ENCODE measurements at regions not wholly inside any gene's neighbourhood (a gene's known extent, or its start where the extent isn't known, plus 50 kb on each side); places are given as distances from the start of the nearest gene placed in this dataset.
"Not testable (repeated sequence)": the region's sequence is repeated elsewhere in the genome, so short reads cannot be mapped to it uniquely, and the experiment has no call there.

DNA sequence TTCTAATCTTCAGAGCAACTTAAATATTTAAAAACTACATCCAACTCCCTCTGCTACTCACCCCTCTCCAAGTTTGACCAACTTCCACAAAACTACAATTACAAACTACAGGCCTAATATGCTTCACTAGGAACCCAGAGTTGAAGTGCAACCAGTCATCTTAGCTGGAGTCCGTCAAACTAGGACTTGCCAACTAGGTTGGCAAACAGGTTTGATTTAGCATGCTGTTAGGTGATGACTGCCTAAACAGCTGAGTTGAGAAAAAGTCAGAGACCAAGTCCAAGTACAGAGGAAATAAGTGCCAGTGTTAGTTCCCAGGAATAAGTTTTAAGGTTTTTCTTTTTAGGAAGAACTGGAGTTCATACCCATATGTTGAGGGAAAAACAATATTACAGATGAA is 1109.0 kb downstream of the TUSC7 start:
- no peak for DNase-seq

DNA sequence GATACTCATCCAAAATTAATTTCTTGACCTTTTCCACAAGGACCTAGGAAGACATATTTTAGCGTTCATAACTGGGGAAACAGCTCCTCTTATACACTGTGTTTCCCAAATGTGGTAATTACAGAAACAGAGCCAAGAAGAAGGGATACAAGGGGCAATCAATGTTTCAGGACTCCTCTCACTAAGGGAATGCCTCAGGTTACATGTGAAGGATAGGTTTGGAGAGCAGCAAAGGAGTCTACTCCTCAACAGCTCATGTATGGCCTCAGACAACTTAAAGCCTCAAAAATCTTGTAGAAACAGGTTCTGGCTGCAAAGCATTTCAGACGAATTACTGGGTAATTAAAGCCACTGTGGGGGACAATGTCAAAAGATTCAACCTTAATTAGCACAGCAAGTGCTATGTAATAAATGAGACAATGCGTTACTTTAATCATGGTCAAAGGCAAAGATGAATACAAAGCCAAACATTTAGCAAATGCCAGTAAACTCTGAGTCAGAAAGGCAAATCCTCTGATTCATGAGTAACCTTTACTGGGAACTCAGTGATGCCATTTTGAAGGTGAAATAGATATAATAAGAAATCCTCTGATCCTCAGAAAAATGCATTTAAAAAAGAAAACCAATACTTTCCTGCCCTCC is 1111.2 kb downstream of the TUSC7 start:
- no peak for DNase-seq

DNA sequence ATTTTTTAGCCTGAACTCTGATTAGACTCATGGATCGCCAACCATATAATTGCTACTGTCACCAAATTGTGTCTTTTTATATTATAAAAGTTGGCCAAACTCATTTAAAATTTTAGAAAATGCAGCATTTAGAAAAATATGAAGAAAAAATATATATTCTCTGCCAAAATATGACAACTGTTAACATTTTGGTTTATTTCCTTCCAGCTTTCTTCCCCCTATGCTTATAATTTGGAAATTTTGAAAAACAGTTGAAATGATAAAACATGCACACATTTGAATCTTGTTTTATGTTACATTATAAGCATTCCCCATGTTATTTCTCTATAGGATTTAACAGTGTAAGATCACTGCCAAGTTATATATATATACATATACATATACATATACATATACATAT is 1112.8 kb downstream of the TUSC7 start:
- DNase-seq: no peak

DNA sequence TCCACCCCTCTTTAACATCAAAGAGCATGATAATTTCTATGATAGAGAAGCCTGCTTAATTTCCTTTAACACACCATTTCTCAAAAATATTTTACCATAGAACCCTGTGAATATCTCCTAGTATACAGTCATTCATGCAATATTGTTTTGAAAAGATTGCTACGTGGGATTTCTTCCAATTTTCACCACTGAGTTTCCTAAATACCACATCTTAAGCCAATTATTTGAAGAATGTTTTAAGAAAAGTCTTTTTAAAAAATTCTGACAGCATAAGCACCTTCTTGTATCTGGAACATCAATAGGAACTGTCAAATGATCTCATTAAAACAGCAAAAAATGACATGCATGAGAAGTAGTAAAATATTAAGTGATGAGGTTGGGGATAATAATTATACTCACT is 1126.7 kb downstream of the TUSC7 start:
- no peak for DNase-seq

DNA sequence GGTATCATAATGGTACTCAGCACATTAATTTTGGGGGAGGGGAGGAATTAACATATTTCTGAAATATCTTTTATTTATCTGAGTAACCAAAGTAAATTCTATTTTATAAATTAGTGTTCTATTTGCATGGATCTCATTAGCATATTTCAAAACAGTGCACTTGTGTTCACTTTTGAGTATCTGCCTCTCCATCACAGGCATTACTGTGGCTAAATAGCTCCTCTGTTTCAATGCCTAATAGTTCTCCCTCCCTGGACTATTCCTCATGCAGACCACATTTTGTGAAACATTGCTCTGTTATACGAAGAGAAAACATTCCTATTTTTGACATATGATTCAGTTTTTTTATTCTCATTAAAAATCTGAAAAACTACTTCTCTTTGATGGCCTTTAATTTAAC is 1127.8 kb downstream of the TUSC7 start:
- DNase-seq: no peak

DNA sequence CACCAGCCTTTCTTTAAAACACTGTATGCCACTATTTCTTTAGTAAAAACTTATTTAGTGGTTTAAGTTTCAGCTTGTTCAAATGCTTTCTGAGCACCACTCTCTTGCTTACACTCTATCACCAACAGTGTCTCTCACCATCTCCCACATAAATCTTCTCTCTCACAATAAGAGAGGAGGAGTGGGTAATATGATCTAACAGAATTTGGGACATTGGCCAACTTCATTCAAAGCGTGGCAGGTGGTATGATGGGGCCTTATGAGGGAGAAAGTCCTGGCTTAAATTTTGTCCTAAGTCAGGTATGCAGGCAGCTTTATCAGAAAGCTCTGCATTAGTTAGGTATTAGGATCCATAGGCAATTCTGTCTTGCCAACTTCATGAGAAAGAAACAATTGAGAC is 1132.5 kb downstream of the TUSC7 start:
- no peak for DNase-seq

DNA sequence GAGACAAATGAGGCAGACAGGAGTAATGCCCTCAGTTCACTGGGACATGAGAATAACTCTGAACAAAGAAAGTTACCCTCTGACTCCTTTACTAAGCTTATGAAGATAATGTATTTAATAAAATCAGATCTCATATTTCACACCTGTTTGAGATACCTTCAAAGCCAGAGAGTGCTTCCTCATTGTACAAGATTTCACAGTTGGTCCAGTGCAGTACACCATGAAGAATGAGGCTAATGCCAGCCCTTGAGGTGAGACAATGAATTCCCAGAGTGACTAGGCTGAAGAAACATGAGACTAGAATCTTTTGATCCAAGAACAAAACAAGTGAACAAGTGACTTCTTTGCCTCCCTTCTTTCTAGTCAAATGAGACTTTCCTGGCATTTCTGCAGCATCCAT is 1133.8 kb downstream of the TUSC7 start:
- no peak for DNase-seq

DNA sequence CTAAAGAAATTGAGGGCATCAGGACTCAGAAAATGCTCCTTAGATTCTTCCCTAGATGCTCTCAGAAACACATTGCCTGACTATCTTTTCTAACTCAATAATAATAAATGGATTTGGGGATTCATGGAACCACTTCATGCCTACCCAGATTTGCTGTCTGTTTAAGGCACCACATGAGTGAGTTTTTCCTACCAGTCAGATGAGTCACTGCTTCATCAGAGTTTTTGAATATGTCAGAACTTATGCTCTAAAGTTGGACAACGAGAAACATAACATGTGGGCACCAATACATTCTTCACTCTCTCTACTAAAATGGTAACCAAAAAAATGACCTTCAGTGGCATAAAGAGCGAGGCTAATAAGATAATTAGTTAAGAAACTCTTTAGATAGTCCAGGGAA is 1135.1 kb downstream of the TUSC7 start:
- DNase-seq: no peak

DNA sequence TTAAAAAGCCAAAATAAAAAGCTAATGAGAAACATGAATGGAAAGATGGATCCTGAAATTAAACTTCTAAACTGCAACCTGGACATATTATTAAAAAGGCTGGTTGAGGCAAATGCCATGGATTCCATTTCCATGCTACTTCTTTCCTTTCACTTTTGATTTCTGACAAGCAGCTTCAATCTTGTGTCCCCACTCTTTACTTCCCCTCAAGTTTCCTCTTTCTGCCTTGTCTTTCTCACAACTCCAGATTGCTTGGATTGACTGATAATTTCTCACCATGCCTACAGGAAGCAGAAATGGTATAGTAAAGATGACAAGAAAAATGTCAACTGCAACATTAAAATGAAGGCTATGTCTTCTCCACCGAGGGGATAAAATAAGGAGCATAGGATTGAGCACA is 1136.7 kb downstream of the TUSC7 start:
- no peak for DNase-seq

DNA sequence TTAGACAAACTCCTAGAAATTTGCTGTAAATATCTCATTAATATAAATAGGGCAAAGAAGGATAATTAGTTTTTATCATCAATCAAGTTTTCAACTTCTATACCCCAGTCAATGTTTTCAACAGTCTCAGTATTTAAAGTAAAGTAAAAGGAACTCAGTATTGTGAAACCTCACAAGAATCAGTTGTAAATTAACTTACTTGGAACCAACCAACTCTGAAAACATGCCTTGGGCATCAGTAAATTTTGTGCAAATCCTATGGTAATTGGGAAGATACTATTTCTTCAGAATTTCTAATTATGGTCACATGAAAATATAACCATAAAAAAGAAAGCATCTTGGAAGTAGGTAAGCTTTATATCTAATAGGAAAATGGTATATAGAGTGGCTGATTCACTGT is 1139.0 kb downstream of the TUSC7 start:
- no peak for DNase-seq

DNA sequence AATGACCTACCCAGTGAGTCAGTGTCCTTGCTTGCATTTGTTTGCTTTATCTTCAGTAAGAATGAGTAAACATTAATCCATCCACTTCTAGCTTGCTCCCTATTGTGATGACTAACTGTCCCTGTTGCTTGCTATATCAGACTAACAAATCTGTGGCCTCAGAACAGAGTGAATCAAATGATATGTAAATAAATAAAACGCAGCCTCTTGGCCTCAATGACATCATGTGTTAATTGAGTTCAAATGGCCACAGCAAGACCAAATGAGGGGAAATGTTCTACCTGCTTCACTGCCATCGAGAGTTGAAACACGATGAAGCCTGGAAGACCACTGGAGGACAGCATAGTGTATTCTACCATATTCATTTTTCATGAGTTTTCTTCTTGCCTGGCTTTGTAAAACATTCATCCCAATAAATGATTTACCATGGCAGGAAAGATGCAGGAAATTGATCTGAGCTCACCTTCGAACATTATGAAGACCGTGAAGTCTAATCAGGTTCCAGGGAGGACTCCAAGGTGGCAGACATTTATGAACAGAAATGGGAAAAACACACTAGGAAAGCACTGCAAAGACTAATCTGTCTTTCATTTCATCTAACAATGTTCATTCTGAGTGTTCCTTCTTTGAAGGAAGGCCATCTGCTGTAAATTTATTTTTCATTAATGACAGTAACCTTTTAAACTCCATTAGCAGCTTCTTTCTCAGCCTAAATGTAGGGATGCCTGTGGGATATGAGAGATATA is 1144.5 kb downstream of the TUSC7 start:
- DNase-seq: peak in 1 of 3 donors; percentile 9

DNA sequence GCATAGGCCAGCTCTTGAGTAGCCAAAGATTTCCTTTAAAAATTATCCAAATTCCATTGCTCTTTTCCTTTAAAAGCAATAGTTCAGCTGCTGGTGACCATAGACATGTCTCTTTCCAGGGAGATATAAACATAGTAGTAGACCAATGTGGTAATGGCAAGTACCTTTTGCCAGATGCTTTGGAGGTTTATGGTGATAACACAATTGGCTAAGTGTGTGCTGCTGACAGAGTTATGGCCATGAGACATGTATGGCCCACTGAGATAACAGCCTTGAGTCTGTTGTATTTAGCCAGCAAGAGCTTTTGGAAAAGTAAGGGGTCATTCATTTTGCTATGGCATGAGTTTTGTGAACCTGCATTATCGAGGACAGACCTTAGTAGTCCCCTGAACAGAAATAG is 1146.8 kb downstream of the TUSC7 start:
- DNase-seq: peak in 1 of 3 donors; percentile 28

DNA sequence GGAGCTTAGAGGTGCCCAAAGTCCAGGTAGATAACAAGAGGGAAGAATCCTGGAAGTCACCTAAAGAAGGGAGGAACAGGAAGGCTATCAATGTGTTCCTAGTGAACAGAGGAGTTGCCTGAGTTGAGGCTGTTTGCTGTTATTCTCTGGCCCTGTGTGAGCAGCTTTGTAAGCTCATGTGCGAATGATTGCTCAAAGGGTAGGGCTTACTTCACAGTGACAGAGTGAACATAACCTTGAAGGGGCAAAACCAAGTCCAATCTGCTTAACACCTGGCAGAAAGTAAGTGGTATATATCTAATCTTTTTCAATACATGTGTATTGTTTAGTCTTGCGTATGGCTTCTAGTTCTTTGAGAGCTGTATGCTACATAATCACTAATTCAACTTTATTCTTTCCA is 1153.6 kb downstream of the TUSC7 start:
- DNase-seq: no peak

DNA sequence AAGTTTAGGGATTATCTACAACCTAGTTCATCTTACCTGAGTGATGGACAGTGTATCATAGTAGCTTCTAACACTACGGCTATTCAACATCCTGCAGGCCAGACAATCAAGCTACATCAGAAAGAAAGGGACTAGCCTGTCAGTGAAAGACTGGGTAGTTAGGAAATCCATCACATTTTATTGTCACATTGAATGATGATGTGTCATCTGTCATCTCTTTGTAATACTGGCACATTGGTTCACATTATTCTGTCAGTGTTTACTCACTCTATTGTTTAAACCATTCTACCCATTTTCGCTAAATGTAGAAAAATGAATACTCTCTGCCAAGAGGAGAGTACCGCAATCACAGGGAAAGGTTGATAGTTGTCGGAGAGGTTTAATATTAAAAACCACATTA is 1155.8 kb downstream of the TUSC7 start:
- DNase-seq: no peak

DNA sequence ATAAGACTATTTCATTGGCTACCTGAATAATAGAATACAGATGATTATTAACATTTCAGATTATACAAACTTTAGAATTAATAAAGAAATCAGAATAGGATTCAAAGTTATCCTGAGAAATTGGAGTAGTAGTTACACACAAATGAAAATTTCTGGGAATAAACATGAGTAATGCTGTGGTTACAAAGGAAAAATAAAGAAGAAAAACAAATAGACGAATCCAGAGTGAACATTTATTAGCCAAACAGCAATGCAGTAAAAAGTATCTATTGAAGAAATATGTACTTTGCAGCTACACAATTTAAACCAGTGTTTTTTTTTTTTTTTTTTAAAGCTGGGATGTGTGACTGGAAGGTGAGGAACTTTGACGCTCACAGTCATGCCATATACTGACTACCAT is 1159.2 kb downstream of the TUSC7 start:
- DNase-seq: no peak

DNA sequence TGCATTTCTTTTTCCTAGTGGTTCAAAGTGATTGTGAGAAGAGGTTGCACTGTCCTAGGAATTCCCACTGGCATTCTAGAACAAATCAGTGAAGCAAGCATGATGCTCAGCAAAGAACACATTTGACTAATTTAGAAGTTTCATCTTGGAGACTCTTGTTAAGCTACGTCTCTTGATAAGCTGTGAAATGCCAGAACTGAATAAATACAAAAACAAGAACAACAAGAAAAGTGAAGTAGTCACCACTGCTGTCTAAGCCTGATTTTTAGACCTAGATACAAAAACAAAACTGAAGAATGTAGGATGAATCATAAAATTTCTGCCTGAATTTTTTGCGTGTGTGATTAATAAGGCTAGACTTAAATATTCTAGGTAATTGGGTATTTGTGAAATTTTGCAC is 1162.4 kb downstream of the TUSC7 start:
- DNase-seq: no peak

DNA sequence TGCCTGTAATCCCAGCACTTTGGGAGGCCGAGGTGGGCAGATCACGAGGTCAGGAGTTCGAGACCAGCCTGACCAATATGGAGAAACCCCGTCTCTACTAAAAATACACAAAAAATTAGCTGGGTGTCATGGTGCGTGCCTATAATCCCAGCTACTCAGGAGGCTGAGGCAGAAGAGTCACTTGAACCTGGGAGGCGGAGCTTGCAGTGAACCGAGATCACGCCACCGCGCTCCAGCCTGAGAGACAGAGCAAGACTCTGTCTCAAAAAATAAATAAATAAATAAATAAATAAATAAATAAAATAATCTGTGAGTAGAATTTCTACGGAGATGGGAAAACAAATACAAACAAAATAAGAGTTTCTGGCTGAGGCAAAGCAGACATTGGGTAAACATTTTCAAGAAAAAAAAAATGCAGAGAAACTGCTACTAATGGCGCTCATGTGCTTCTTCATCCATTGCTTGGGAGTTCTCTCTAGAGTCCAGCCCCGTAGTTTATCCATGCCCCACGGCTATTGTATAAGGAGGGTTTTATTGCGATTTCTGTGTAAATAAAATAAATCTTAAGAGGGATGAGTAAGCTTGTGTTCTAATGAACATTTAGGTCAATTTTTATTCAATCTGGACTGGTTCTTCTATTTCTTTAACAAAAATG is 1161.9 kb downstream of the IGSF11 start:
- DNase-seq: not testable (repeated sequence)

DNA sequence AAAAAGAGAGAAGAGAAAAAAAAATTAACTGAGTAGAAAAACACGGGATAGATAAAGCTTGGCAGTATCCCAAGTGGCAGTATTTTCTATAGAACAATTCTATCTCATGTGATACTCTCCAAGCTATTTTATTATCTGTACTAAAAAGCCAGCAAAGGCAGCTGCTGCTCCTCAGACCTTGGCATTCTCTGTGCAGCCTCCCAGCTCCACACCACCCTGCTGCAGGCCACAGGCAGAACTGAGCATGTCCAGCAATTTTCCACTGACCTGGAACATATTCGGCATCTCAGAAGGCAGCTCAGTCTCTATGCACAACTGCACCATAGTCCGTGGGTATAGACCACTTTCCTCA is 1161.4 kb downstream of the IGSF11 start:
- DNase-seq: peak in 1 of 3 donors; percentile 47

DNA sequence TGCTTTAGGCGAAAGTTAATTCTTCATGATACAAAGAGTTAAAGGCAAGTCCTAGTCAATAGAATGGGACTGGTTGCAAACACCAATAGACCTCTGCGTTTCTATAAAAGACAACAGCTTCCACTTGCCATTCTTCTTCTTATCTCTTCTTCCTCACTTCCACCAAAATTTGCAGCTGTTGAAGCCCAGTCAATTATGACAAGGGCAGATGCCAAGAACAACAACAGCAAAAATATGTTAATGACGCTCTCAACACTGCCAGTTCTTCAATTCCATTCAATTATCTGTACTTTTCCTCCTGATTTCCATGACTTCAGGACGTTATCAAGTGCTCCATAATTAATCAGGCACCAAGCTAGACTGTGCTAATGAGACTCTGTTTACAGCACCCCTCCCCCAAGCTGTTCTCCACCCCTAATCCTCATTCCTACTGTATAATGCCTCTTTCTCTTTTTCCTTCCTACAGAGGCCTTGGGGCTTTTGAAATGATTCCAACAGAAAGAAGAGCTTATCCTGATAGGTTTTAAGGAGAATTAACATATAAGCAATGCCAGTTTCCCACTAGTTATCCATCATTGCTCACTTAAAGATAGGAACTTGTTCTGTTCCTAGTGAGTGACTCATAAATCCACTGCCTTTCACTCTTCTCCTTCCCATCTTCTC is 1160.5 kb downstream of the IGSF11 start:
- DNase-seq: no peak

DNA sequence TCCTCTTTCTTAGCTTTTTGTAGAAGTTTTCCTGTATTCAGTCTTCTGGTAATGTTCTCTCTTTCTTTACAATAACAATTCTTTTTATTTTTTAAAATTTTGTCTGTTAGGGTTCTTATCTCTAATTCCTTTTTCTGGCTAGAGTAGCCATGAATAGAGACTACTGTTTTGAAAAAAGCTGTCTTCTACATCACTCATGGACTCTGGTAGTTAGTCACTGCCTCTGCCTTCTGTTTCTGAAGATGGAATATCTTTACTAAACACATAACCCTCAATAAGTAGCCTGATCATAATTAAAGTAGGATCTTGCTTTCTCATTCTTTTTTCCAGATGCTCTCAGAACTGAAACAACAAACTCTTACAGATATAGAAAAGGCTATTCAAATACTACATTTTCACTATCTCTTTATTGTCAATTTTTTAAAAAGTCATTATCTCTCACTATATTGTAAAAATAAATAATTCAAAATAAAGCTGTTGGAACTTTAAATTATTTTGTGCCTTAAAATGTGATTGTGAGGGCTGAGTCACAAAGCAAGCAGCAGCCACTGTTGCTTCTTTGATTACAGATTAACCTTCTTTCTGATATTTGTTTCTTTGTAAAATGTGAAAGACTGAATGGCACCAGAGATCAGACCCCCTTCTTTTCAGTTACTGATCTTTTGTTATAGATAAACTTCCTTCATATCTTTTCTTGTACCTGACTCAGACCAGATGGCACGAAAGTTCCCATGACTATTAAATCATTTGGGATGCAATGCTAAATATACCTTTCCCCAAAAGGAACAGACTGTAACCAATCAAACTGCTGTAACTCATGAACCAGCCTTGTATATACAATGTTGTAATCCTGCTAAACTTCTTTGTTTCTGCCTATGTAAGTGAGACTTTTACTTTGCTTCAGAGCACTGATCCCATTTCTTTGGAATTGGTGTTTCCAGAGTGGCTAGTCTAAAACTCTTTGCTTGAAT is 1159.5 kb downstream of the IGSF11 start:
- DNase-seq: no peak

DNA sequence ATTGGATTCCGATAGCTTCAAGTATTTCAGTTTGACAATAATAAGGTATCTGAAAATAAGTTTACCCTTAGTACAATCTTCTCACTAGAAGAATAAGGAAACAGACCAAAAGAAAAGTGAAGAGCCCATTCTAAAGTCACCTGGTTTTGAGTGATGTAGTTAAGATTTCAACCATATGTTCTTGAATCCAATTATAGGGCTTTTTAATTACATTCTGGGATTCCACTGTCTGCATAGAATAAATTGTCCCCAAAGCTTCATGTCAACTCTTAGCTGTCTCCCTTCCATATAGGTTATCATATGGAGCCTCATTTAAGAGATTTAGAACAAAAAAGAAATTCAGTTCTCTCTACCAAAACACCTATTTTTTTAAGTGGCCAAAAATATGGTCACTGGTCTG is 1158.8 kb downstream of the IGSF11 start:
- DNase-seq: no peak

DNA sequence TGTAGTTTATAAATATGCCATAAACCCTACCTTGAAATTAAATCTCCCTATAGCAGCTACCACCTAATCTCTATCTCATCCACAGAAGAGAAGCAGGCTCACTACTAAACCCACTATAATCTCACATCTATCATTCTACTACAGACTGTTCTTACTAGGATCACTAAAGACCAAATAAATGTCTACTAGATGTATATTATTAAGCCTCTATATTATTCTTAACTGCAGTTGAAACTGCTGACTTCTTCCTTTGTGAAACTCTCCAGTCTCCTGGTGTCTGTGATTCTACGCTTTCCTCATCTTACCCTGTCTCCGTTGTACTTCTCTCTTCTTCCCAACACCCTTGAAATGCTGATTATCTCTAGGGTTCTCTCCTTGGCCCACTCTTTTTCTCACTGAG is 1154.0 kb downstream of the IGSF11 start:
- DNase-seq: no peak
